ENCODE measurements at regions not wholly inside any gene's neighbourhood (a gene's known extent, or its start where the extent isn't known, plus 50 kb on each side); places are given as distances from the start of the nearest gene placed in this dataset.

DNA sequence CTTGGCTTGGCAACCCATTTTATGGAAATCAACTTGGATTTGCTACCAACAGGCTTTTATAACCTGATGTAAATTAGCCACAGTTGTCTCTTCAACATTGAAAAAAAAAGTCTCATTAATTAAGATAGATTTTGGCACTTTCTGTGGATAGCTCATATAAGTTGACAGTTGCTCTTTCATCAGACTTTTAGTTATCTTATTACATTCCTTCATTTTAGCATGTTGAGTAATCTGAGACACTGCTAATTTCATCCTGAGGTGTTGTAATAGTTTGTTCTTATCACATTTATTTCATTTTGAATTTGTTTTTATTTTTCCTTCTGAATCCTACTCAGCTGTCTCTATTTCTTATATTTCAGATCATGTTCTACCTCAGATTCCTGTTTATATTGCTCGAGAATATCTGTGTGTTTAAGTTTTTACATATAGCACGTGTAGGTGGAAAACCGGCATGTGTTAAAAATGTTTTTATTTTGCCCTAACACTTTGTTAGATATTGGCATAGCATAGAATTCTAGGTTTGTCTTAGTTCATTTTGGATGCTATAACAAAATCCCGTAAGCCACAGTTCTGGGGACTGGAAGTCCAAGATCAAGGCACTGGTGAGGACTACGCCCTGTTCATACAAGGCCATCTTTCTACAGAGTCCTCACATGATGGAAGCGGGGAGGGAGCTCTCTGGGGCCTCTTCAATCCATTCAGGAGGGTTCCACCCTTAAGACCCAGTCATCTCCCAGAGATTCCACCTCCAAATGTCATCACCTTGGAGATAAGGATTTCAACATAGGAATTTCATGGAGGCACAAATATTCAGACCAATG, 239.4 kb downstream of the COL4A1 start:
- in situ Hi-C loops (cut with MboI; ENCODE audit: low pct_ligation_motif_present in 1 of 4, low pct_unique_long_range_greater_than_20kb in 1 of 4, low sequenced_read_pairs in 3 of 4): no loop called here
- Histone ChIP-seq H3K27ac (no peak overlapping the region), H3K27me3 (no peaks in the 10 kb centered on the region), H3K4me1 (no peaks in the 10 kb centered on the region), H3K9me3 (no peaks in the 10 kb centered on the region), H3K4me3 (no peak overlapping the region), H3K36me3 (no peaks in the 10 kb centered on the region)
- WGBS, 2 donors (ENCODE audit: low coverage in 1 of 2): 74 to 82% methylated on average over 3 to 6 of the region's 6 CpGs
- no peak for DNase-seq
- intact Hi-C loops (cut with DNase I; ENCODE audit: low total_unique reads): no loop called here
- no peak for TF ChIP-seq POLR2A (IDR thresholded peaks at IDR 0.05)
- TF ChIP-seq POLR2AphosphoS5 (IDR thresholded peaks at IDR 0.05): no peak
- no peak for TF ChIP-seq EP300 (IDR thresholded peaks at IDR 0.05; ENCODE audit: low read depth)
- TF ChIP-seq, protein P1, sequence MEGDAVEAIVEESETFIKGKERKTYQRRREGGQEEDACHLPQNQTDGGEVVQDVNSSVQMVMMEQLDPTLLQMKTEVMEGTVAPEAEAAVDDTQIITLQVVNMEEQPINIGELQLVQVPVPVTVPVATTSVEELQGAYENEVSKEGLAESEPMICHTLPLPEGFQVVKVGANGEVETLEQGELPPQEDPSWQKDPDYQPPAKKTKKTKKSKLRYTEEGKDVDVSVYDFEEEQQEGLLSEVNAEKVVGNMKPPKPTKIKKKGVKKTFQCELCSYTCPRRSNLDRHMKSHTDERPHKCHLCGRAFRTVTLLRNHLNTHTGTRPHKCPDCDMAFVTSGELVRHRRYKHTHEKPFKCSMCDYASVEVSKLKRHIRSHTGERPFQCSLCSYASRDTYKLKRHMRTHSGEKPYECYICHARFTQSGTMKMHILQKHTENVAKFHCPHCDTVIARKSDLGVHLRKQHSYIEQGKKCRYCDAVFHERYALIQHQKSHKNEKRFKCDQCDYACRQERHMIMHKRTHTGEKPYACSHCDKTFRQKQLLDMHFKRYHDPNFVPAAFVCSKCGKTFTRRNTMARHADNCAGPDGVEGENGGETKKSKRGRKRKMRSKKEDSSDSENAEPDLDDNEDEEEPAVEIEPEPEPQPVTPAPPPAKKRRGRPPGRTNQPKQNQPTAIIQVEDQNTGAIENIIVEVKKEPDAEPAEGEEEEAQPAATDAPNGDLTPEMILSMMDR (IDR thresholded peaks at IDR 0.05): no peak

DNA sequence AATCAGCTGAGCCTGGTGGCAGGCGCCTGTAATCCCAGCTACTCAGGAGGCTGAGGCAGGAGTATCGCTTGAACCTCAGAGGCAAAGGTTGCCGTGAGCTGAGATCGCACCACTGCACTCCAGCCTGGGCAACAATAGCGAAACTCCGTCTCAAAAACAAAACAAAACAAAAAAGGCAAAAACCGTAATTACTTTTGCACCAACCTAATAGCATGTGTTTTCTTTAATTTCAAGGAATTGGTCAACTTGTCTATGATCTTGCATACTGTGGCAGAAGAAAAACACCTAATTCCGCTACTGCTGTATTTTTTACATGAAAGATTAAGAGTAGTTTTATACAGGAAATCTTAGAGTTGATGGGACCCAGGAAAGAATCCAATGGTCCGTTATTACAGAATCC, 241.2 kb downstream of the COL4A1 start:
- Histone ChIP-seq H3K4me3 (no peak overlapping the region), H3K9me3 (no peaks in the 10 kb centered on the region), H3K36me3 (no peaks in the 10 kb centered on the region), H3K27ac (no peak overlapping the region), H3K27me3 (no peaks in the 10 kb centered on the region), H3K4me1 (no peaks in the 10 kb centered on the region)
- in situ Hi-C loops (cut with MboI; ENCODE audit: low pct_ligation_motif_present in 1 of 4, low pct_unique_long_range_greater_than_20kb in 1 of 4, low sequenced_read_pairs in 3 of 4): no loop called here
- 86 to 91% methylated on average over 9 of the region's 9 CpGs for WGBS, 2 donors (ENCODE audit: low coverage in 1 of 2)
- TF ChIP-seq POLR2AphosphoS5 (IDR thresholded peaks at IDR 0.05) (no peak), POLR2A (IDR thresholded peaks at IDR 0.05) (no peak), EP300 (IDR thresholded peaks at IDR 0.05; ENCODE audit: low read depth) (no peak)
- TF ChIP-seq, protein P1 (IDR thresholded peaks at IDR 0.05): no peak
- no peak for DNase-seq
- intact Hi-C loops (cut with DNase I; ENCODE audit: low total_unique reads): no loop called here

DNA sequence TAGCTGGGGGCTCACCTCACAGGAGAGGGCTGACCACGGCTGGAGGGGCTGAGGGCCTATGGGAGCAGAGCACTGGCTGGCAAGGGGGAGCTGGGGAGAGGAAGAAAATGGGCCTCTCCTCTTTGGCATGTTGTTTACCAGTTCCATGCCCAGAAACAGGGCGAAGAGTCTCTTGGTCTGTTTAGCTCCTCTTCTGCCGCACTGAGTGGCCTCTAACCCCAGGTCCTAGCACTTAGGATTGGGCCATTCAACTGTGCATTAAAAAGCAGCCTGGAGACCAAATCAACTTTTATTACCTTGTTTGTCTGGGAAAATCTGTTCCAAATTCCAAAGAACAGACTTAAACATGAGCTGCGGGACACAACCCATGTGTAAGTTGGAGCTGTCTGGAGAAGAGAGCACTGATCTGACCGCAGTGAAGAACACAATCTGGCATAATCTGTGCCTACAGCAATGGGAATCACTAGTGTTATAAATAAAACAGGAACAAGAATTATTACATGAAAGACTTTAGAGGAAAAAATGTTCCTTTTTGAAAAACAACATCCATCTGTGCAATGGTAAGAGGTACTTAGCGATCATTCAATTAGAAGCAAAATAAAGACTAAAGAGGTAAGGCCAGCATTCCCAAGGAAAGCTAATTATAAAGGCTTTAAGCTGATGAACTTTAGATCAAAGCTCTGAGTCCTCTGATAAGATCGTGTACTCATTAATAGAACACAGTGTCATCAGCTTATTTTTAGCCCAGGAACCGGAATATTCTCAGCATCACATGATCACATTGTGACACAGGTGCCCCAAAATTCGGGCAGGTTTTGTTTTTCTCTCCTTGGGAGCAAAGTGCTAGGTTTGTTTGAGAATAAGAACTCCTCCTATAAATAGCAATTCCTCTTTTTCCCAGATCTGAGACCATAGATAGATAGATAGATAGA, 243.2 kb downstream of the COL4A1 start:
- in situ Hi-C loops (cut with MboI; ENCODE audit: low pct_ligation_motif_present in 1 of 4, low pct_unique_long_range_greater_than_20kb in 1 of 4, low sequenced_read_pairs in 3 of 4) (no loop called here), intact Hi-C loops (cut with DNase I; ENCODE audit: low total_unique reads) (no loop called here)
- Histone ChIP-seq H3K4me1 (no peaks in the 10 kb centered on the region), H3K4me3 (no peak overlapping the region), H3K27ac (no peak overlapping the region), H3K36me3 (no peaks in the 10 kb centered on the region), H3K27me3 (no peaks in the 10 kb centered on the region), H3K9me3 (no peaks in the 10 kb centered on the region)
- DNase-seq: no peak
- 57 to 71% methylated on average over 4 to 9 of the region's 9 CpGs for WGBS, 2 donors (ENCODE audit: low coverage in 1 of 2)
- TF ChIP-seq POLR2AphosphoS5 (IDR thresholded peaks at IDR 0.05): no peak
- no peak for TF ChIP-seq EP300 (IDR thresholded peaks at IDR 0.05; ENCODE audit: low read depth)
- TF ChIP-seq, protein P1 (IDR thresholded peaks at IDR 0.05): no peak
- no peak for TF ChIP-seq POLR2A (IDR thresholded peaks at IDR 0.05)

DNA sequence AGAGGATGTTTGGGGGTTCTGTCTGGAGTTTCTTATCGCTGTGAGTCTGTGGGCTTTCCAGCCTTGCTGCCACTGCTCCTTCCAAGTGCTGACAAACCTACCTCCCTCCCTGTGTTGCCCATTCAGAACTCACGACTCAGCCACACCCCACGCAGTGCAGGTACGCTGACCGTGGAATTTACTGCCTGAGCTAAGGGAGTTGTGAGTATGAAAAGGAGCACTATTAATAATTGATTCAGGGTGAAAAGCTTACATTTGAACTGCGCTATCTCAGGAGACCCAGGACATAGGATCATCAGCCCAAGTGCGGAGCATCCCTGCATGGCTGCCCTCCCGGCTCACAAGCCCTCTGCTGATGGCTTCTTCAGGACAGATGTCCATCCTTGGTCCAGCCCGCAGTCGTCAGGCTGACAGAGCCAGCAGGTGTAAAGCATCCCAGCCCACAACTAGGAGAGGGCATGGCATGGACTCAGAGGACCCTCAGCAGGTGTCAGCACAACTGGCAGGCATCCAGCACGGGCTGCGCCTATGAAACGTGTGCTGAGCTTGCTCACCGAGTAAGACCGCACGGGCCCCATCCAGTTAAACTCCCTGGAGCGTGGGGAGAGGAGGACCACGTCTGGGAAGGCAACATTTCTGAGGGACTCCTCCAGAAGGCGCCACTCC, 244.0 kb downstream of the COL4A1 start:
- TF ChIP-seq POLR2A (IDR thresholded peaks at IDR 0.05) (no peak), EP300 (IDR thresholded peaks at IDR 0.05; ENCODE audit: low read depth) (no peak), POLR2AphosphoS5 (IDR thresholded peaks at IDR 0.05) (no peak)
- TF ChIP-seq, protein P1 (IDR thresholded peaks at IDR 0.05): no peak
- intact Hi-C loops (cut with DNase I; ENCODE audit: low total_unique reads): no loop called here
- H3K27ac ChIP-seq: no peak overlapping the region
- H3K4me1 ChIP-seq: no peaks in the 10 kb centered on the region
- H3K36me3 ChIP-seq: no peaks in the 10 kb centered on the region
- H3K27me3 ChIP-seq: no peaks in the 10 kb centered on the region
- H3K9me3 ChIP-seq: no peaks in the 10 kb centered on the region
- no peak for DNase-seq
- in situ Hi-C loops (cut with MboI; ENCODE audit: low pct_ligation_motif_present in 1 of 4, low pct_unique_long_range_greater_than_20kb in 1 of 4, low sequenced_read_pairs in 3 of 4): no loop called here
- 80 to 83% methylated on average over 1 to 19 of the region's 19 CpGs for WGBS, 2 donors (ENCODE audit: low coverage in 1 of 2)
- H3K4me3 ChIP-seq: no peak overlapping the region

Data from transverse colon (tissue), 4 donors.